ENCODE measurements at regions not wholly inside any gene's neighbourhood (a gene's known extent, or its start where the extent isn't known, plus 50 kb on each side); places are given as distances from the start of the nearest gene placed in this dataset.

- TF ChIP-seq, protein P1, sequence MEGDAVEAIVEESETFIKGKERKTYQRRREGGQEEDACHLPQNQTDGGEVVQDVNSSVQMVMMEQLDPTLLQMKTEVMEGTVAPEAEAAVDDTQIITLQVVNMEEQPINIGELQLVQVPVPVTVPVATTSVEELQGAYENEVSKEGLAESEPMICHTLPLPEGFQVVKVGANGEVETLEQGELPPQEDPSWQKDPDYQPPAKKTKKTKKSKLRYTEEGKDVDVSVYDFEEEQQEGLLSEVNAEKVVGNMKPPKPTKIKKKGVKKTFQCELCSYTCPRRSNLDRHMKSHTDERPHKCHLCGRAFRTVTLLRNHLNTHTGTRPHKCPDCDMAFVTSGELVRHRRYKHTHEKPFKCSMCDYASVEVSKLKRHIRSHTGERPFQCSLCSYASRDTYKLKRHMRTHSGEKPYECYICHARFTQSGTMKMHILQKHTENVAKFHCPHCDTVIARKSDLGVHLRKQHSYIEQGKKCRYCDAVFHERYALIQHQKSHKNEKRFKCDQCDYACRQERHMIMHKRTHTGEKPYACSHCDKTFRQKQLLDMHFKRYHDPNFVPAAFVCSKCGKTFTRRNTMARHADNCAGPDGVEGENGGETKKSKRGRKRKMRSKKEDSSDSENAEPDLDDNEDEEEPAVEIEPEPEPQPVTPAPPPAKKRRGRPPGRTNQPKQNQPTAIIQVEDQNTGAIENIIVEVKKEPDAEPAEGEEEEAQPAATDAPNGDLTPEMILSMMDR (IDR thresholded peaks at IDR 0.05), result no peak
- no peak for TF ChIP-seq POLR2A (IDR thresholded peaks at IDR 0.05)
Measured at GRCh38 chr14:82935691-82936090, 1402.0 kb upstream of the SEL1L start.
